ENCODE measurements at regions not wholly inside any gene's neighbourhood (a gene's known extent, or its start where the extent isn't known, plus 50 kb on each side); places are given as distances from the start of the nearest gene placed in this dataset.

- H3K27ac Mint-ChIP-seq (ENCODE audit: unreplicated experiment), result no peak overlapping the region
- H3K79me2 ChIP-seq (ENCODE audit: insufficient read depth, low read length), result no peaks in the 10 kb centered on the region
- no peaks in the 10 kb centered on the region for H3K36me3 Mint-ChIP-seq (ENCODE audit: low read depth, unreplicated experiment)
- H3K9me3 Mint-ChIP-seq (ENCODE audit: unreplicated experiment), result peaks cover 2% of the 10 kb centered on the region
- no peak for TF ChIP-seq EZH2 (IDR thresholded peaks at IDR 0.05; ENCODE audit: insufficient read depth, low read length)
- TF ChIP-seq CTCF (IDR thresholded peaks at IDR 0.05; ENCODE audit: insufficient read depth, low read depth, low read length), result no peak
- no peaks in the 10 kb centered on the region for H3K27me3 ChIP-seq (ENCODE audit: insufficient read depth, low read length)
- H3K27me3 Mint-ChIP-seq (ENCODE audit: low read depth, unreplicated experiment), result peaks cover 13% of the 10 kb centered on the region
- H3K4me1 ChIP-seq (ENCODE audit: insufficient read depth, low read length), result no peaks in the 10 kb centered on the region
- peak; percentile 20 for DNase-seq (ENCODE audit: low read depth)
- no peak overlapping the region for H3K9ac ChIP-seq (ENCODE audit: low read length)
- H3K4me3 Mint-ChIP-seq (ENCODE audit: unreplicated experiment), result no peak overlapping the region
- H2AFZ ChIP-seq (ENCODE audit: low read depth, low read length), result no peak overlapping the region
- no peak overlapping the region for H3K4me2 ChIP-seq (ENCODE audit: low read length)
- H3K4me3 ChIP-seq (ENCODE audit: insufficient read depth, low read depth, low read length), result no peak overlapping the region
- no peaks in the 10 kb centered on the region for H3K9me3 ChIP-seq (ENCODE audit: insufficient read depth, low read depth, low read length)
- H4K20me1 ChIP-seq (ENCODE audit: insufficient read depth, low read length), result no peaks in the 10 kb centered on the region
- H3K27ac ChIP-seq (ENCODE audit: low read depth, low read length), result no peak overlapping the region
- H3K36me3 ChIP-seq (ENCODE audit: insufficient read depth, low read length), result no peaks in the 10 kb centered on the region
- FAIRE-seq, result no peak
- no peaks in the 10 kb centered on the region for H3K4me1 Mint-ChIP-seq (ENCODE audit: low read depth, unreplicated experiment)
Observed at GRCh38 chr2:219783359-219783975, 156.0 kb downstream of the SLC4A3 start.

DNA sequence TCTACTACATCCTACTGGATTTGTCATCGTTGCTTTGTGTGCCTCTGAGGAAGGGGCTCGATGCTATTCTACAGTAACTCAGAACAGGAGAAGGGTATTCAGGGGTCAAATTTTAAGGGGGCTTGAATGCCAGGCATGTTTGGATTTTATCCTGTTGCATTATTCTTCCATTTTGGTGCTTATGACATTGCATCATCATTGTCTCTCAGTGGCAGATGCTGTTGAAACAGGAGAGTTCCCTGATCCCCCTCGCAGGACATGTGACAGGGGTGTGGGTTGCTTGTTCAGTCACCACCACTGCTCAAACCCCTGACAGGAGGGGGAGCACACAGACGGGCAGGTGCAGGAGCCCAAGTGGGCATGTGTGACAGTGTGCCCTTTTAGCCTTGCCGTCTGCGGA lies 156.7 kb downstream of the SLC4A3 start:
- FAIRE-seq, result no peak

More for the DNA sequence above, 156.7 kb downstream of the SLC4A3 start:
- H3K4me3 Mint-ChIP-seq (ENCODE audit: unreplicated experiment), result no peak overlapping the region
- no peak overlapping the region for H3K4me2 ChIP-seq (ENCODE audit: low read length)
- no peak for DNase-seq (ENCODE audit: low read depth)
- TF ChIP-seq CTCF (IDR thresholded peaks at IDR 0.05; ENCODE audit: insufficient read depth, low read depth, low read length) (no peak), EZH2 (IDR thresholded peaks at IDR 0.05; ENCODE audit: insufficient read depth, low read length) (no peak)
- no peaks in the 10 kb centered on the region for H3K9me3 ChIP-seq (ENCODE audit: insufficient read depth, low read depth, low read length)
- no peak overlapping the region for H2AFZ ChIP-seq (ENCODE audit: low read depth, low read length)
- no peaks in the 10 kb centered on the region for H4K20me1 ChIP-seq (ENCODE audit: insufficient read depth, low read length)
- H3K9me3 Mint-ChIP-seq (ENCODE audit: unreplicated experiment), result peaks cover 2% of the 10 kb centered on the region
- peaks cover 13% of the 10 kb centered on the region for H3K27me3 Mint-ChIP-seq (ENCODE audit: low read depth, unreplicated experiment)
- no peaks in the 10 kb centered on the region for H3K79me2 ChIP-seq (ENCODE audit: insufficient read depth, low read length)
- no peaks in the 10 kb centered on the region for H3K4me1 Mint-ChIP-seq (ENCODE audit: low read depth, unreplicated experiment)
- H3K9ac ChIP-seq (ENCODE audit: low read length), result no peak overlapping the region
- no peaks in the 10 kb centered on the region for H3K36me3 Mint-ChIP-seq (ENCODE audit: low read depth, unreplicated experiment)
- H3K27me3 ChIP-seq (ENCODE audit: insufficient read depth, low read length), result no peaks in the 10 kb centered on the region
- no peak overlapping the region for H3K4me3 ChIP-seq (ENCODE audit: insufficient read depth, low read depth, low read length)
- H3K4me1 ChIP-seq (ENCODE audit: insufficient read depth, low read length), result no peaks in the 10 kb centered on the region
- H3K36me3 ChIP-seq (ENCODE audit: insufficient read depth, low read length), result no peaks in the 10 kb centered on the region
- no peak overlapping the region for H3K27ac Mint-ChIP-seq (ENCODE audit: unreplicated experiment)
- H3K27ac ChIP-seq (ENCODE audit: low read depth, low read length), result no peak overlapping the region
